A673 (cell line): ENCODE measurements at regions not wholly inside any gene's neighbourhood (a gene's known extent, or its start where the extent isn't known, plus 50 kb on each side); places are given as distances from the start of the nearest gene placed in this dataset.

Experiments
- CTCF ChIP-seq: fragments of 300-800, 200-600 bp; sonication (generic); conservative IDR thresholded peaks from 2 replicates; pipeline ENCODE4 v1.5.1; 2017; ENCODE audit warnings: low read depth, mild to moderate bottlenecking, antibody characterized with exemption, low read length, moderate library complexity, mixed read lengths
- EZH2 ChIP-seq: fragments of 200-600 bp; sonication (generic); IDR thresholded peaks from 2 replicates; pipeline ENCODE4 v1.6.1; 2017; ENCODE audit warnings: borderline replicate concordance, low read depth, mild to moderate bottlenecking, mixed read lengths, antibody characterized with exemption, low read length; ENCODE audit not compliant: poor library complexity, severe bottlenecking

GRCh38 chr20:33936656-33937055, 57.1 kb upstream of the RALY start:
- TF ChIP-seq CTCF (no peak), EZH2 (no peak)
